ENCODE measurements at regions not wholly inside any gene's neighbourhood (a gene's known extent, or its start where the extent isn't known, plus 50 kb on each side); places are given as distances from the start of the nearest gene placed in this dataset. TPM values are rescaled to one million over a fixed set of nuclear protein-coding genes. Genes with fewer than 3 reads are reported as not detected.

DNA sequence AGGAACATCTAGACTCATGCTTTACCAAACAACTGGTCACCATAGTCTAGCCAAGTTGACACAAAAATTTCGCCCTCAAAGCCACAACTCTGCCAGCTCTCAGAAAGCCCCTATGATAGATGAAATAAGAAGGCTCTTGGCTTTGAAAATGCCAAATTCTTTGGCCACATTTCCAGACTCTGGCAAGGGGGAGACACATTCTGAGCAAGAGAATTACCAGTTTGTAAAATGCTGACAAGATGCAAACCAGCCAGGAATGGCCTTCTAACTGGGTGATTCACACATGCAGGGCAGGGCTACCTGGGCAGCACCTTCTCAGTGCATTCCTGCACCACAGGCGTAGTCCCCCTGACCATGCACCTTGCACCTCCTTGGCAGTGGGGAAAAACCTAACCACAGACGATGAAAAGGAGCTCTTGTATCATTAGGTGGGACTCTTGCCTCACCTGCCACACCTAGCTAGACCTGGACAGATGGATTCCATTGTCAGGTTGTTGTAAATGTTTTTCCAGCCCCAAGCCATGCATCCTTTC, 77.4 kb upstream of the CPEB2 start:
- DNase-seq: no peak

DNA sequence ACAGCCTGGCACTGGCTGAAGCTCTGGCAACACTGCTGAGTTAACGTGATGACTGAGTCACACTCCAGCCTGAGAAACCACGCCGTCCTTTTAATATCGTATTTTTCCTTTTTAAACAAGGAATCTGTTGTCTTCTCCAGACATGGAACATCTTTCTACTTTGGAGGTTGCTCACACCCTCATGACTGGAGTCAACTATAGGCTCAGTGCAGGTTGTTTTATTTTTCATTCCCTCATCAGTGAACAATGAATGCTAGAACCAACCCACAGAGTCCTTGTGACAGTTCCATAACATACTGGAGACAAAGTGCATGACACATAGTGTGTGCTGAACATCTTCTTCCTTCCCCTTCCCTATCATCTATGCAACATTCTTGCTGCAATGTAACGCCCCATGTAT, 76.8 kb upstream of the CPEB2 start:
- no peak for DNase-seq

DNA sequence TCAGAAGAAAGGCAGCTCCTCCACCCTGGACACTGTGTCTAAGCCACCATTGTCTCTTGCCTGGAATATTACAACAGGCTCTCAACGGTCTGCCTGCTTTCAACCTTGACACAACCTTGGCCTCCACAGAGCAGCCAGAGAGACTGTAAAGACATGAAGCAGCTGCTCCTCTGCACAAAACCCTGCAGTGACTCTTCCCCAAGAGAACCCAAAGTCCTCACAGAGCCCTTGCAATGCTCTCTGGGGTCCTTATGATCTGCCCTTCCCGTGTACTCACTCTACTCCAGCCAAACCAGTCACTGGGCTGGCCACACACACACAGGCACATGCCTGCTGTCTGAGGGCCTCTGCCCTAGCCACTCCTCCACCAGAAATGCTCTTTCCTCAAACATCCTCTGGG, 75.9 kb upstream of the CPEB2 start:
- no peak for DNase-seq

DNA sequence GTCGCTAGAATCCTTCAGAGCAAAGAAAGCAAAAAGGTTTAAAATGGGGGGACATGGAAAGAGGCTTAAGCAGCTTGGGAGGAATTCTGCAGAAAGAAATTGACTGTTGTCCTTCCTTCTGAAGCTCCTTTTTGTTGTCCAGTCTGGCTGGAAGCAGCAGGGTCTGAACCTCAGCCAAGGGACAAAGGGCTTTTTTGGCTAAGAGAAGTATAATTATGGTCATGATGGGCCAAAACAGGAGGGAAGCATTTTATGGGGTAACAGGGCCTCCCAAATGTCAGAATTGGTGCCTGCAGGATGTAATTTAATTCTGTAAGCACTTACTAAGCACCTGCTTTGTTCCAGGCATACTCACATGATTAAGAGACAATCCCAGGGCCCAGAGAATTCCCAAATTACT, 74.2 kb upstream of the CPEB2 start:
- DNase-seq: peak; percentile 12

DNA sequence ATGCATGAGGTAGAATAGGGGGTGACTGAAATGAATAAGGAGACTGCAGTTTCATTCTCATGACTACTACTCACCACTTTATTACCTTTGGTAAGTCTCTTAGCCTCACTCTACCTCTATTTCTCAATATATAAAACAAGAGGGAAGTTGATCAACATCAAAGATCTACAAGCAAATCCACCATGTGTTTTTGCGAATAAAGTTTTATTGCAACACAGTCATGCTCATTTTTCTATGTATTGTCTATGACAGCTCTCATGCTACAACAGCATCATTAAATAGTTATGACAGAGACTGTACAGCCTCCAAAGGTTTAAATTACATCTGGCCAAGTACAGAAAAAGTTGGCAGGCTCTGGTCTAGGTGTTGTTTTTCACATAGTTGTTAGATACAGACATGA, 72.6 kb upstream of the CPEB2 start:
- DNase-seq: no peak

DNA sequence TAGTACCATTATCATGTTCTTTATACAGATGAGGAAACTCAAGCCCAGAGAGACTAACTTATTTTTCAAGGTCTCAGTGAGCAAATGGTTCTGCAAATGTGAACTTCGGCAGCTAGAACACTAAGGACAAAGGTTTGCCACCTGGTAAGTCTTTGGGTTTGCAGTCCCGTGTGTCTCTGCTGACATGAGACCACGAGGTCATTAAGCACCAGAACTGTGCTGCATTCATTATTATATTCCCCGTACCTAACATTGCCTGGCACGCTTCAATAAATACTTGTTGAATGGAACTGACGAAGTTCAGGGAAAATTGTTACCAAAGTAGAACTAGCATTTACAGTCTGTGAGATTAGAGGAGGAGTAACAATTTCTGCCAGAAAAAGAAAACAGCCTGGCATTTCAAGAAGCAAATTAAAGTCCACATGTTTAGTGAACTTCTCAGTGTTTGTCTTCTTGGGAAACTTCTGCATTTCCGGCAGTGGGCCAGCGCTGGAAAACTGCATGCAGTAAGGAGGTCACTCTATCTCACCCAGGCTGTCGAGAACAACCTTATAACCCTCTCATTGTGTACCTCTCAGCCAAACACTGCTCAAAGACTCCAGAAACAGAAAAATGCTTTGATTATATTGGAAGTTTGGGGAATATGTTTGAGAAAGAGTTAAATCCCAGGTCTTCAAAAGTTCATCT, 67.4 kb upstream of the CPEB2 start:
- DNase-seq: no peak

DNA sequence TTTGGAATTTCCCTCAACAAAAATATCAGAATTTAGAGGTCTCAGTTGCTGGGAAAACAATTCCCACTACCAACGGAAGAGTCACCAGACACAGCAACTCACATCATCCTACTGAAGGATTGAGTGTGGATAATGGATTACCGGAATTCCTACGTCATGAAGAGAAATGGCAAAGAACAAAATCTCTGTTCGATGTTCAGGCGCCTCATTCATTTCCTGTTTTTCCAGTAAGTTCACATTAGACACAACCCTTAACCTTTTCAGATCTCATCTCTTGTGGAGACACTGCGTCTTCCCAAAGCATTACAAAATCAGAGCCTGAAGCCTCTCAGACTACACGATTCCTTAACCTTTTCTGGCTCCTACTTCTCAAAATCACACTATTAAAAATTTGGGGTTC, 58.5 kb upstream of the CPEB2 start:
- DNase-seq: no peak

DNA sequence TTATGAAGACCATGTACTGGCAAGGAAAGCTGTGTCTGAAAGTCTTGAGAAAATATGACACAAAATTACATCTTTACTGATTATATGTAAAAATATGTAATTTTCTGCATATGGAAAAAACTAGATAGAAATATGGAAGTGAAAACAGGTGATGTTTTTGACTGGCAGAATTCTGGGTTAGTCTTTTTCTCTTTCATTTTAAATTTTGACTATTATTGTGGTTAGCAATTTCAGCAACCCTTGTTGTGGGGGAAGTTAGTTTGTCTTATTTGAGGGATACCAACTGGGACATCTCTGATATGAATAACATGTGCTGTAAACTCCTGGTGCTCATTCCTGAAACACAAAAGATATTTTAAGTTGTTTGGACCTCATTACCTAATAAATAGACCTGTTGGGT, 49.9 kb upstream of the CPEB2 start:
- no peak for DNase-seq

Small RNA genes lying in the stretch of these regions (small RNA-seq; reads per million reads assigned to genes)
- gene RF00092 (ENCODE audit: low replicate concordance): not detected

Measured in tongue (tissue), 2 donors.